AG09319 (cell line): ENCODE measurements at regions not wholly inside any gene's neighbourhood (a gene's known extent, or its start where the extent isn't known, plus 50 kb on each side); places are given as distances from the start of the nearest gene placed in this dataset.

Source experiments
- DNase-seq: peaks from one replicate; pipeline ENCODE4 v3.0.0-alpha.2; 2010; ENCODE audit warnings: low read depth; ENCODE audit errors: extremely low read depth
- TF ChIP-seq, protein P1 (sequence below): IDR thresholded peaks from 2 replicates; pipeline ENCODE4 v1.5.1; 2011; ENCODE audit warnings: low read depth, mild to moderate bottlenecking, inconsistent platforms, low read length, moderate library complexity

DNA sequence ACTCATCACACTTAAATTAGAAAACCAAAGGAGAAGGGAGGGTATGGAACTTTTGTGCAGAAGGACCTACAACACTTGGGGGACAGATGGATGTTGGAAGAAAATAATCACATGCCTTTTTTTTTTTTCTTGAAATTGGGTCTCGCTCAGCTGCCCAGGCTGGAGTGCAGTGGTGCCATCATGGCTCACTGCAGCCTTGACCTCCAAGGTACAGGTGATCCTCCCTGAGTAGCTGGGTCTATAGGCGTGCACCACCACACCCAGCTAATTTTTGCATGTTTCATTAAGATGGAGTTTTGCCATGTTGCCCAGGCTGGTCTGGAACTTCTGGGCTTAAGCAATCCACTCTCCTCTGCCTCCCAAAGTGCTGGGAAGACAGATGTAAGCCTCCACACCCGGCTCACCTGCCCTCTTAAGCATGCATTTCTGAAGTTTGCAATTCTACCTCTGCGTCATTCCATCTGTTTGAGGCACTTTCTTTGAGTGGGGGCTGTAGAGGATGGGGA is 370.8 kb upstream of the JARID2 start:
- TF ChIP-seq, protein P1, sequence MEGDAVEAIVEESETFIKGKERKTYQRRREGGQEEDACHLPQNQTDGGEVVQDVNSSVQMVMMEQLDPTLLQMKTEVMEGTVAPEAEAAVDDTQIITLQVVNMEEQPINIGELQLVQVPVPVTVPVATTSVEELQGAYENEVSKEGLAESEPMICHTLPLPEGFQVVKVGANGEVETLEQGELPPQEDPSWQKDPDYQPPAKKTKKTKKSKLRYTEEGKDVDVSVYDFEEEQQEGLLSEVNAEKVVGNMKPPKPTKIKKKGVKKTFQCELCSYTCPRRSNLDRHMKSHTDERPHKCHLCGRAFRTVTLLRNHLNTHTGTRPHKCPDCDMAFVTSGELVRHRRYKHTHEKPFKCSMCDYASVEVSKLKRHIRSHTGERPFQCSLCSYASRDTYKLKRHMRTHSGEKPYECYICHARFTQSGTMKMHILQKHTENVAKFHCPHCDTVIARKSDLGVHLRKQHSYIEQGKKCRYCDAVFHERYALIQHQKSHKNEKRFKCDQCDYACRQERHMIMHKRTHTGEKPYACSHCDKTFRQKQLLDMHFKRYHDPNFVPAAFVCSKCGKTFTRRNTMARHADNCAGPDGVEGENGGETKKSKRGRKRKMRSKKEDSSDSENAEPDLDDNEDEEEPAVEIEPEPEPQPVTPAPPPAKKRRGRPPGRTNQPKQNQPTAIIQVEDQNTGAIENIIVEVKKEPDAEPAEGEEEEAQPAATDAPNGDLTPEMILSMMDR, result no peak
- no peak for DNase-seq

DNA sequence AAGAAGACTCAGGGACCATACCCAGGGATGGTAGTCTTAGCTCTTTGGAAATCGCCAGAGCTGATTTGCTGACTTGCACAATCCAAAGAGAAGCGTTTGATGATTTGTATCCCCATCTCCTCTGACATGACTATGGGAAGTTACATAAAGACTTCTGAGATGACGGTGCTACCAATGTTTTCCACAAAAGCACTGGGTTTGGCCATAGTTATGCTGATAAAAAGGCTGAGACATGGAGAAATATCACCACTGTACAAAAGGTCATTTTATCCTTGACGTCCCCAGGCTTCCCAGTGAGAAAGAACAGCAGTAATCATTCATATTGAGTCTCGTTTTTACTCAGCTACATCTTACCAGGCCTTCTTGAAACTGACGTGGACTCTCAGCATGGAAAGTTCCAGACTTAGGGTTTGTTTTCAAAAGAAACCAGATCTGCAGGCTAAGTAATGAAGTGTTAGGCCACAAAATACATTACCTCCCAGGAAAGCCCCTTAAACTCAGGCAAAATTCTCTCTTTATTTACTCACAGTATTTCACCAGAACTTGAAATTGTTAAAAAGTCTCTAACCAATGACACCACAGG is 370.3 kb upstream of the JARID2 start:
- DNase-seq, result no peak
- TF ChIP-seq, protein P1, result no peak

DNA sequence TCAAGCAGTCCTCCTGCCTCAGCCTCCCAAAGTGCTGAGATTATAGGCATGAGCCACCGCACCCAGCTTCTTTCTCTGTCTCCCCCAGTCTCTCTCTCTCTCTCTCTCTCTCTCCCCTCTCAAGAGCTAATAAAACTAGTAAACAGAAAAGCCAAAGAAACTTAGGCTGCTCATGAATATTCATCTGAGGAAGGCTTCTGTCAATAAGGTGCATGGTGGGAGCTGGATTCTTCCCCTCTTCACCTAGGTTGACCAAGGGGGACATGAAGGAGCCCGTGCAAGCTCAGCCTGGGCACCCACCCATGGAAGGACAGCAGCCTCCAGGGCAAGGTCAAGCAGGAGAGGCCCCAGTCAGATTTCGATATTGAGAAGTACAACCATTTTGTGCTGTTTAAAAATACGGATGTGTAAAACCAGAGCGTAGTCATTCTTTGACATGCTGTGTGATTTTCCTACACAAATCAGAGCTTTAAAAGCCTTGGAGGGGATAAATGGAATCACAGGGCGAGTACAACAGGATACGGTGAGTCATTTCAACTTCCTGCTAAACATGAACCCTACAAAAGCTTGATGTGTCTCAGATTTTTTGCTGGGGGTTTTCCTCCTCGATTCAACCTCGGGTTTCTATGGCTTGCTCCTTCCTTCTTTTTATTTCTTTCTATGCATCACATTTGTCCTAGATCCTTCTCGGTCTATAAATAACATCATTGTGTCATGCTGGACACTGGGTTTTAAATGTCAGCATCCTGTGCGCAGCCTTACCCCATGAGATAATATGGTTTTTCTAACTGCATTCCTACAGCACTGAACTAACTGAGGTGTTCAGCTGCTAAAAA is 368.9 kb upstream of the JARID2 start:
- no peak for DNase-seq
- TF ChIP-seq, protein P1, result no peak

DNA sequence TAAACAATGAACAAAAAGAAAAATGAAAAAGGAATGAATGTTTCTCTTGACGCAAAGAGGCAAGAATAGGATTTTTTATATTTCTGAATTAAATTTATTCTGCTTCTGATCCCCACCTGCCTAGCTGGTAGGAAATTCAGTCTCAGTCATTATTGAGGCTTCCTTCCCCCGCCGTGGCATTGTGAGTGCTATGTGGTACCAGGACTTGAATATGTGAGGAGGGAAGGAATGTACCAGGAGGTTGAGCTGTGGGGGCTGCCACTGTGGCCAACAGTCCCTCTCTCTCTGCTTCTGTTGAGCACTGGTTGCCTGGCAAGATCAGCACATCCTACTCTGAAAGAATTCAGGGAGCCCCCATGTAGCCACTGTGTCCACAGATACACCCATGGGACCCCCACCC is 368.1 kb upstream of the JARID2 start:
- TF ChIP-seq, protein P1, result no peak
- no peak for DNase-seq

DNA sequence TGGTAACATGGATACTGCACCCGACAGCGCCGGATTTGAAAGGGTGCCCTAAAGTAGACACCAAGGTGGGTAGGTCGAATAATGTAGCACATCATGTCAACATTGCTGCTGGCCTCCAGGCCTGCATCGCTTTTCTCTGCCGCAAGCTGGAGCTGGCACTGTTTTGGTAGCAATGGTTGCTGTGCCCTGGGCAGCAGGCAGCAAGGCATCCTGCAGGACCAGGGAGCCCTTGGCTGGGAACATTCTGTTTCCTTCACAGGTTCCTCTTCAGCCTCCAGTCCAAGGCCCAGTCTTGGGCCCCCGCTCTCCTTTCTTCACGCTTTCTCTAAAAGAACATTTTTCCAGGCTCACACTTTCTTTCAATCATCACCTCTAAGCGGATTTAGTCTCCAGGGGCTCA is 365.8 kb upstream of the JARID2 start:
- DNase-seq, result no peak

DNA sequence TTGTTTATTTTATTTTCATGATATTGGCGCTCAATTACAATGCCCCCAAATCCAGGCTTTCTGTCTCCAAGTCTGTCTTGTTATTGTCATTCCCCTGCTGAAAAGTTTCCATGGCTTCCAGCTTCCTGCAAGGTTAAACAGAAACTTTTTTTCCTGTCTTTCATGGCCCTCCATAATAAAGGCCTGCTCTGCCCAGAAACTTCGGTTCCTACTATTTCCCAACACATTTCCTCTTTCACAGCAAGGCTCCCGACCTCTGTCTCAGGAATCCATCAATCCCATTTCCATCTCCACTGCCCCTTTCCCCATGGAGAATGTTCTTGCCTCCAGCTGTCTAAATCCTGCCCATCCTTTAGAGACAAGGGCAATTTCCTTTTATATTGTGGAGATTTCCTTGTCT is 365.2 kb upstream of the JARID2 start:
- TF ChIP-seq, protein P1, result no peak
- no peak for DNase-seq

More for the DNA sequence above, 365.8 kb upstream of the JARID2 start:
- TF ChIP-seq, protein P1, result no peak

DNA sequence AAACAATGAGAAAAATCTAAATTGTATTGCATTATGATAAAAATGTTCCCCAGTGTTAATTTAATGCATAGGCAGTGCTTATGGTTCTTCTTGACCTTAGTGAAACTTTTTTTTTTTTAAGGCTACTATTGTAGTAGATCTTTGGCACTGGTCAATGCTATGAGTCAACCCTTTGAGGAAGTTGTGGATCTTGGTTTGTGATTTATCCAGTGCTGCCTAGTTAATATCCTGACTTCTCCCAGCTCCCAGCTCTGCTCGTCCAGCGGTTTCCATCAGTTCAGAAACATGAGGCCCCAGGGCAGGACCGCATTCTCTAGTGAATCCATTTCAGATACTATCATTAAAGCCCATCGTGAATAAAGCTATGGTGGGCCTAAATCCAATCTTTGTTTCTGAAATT is 364.5 kb upstream of the JARID2 start:
- TF ChIP-seq, protein P1, result no peak
- no peak for DNase-seq
